Adrenal gland (tissue), 5 donors: ENCODE measurements at regions not wholly inside any gene's neighbourhood (a gene's known extent, or its start where the extent isn't known, plus 50 kb on each side); places are given as distances from the start of the nearest gene placed in this dataset.

ENCODE experiments used
- CTCF ChIP-seq, 6 experiments: fragments of 450-650 bp in 4 of 6; fragments of 200-600 bp in 2 of 6; sonication (generic) in 1 of 6; IDR thresholded peaks; 1 replicate in 5 of 6; 2 replicates in 1 of 6; pipeline versions ENCODE4 v1.5.1 to v1.8.0; 2016 to 2021; ENCODE audit warnings: antibody characterized with exemption in 6 of 6, mild to moderate bottlenecking in 2 of 6, moderate library complexity in 1 of 6
- POLR2A ChIP-seq, 2 donors: fragments of 450-650 bp; IDR thresholded peaks; one replicate each; pipeline ENCODE4 v1.6.1; 2017; ENCODE audit warnings: antibody characterized with exemption in 2 of 2, mild to moderate bottlenecking in 2 of 2, moderate library complexity in 1 of 2
- donor health status: DM: no; HTN: no; CAD: no.

GRCh38 chr6:113680301-113680700, 176.8 kb upstream of the MARCKS start:
- no peak for TF ChIP-seq CTCF (IDR thresholded peaks at IDR 0.05)
- TF ChIP-seq POLR2A (IDR thresholded peaks at IDR 0.05) = no peak
